Lower lobe of right lung (tissue), 2 donors: ENCODE measurements at regions not wholly inside any gene's neighbourhood (a gene's known extent, or its start where the extent isn't known, plus 50 kb on each side); places are given as distances from the start of the nearest gene placed in this dataset.
A peak's percentile ranks its signal among the peaks of the same experiment; 100 is the strongest.

Experiments used
- ATAC-seq, 2 donors: fragments of 200-7000 bp; cut with Tn5 transposase; one replicate each; pipeline ENCODE4 v1.9.1; 2020 to 2022; ENCODE audit warnings: mild to moderate bottlenecking in 2 of 2, moderate library complexity in 2 of 2
- DNase-seq: peaks from one replicate; pipeline ENCODE4 v3.0.0-alpha.2; 2020
- H3K27ac ChIP-seq: fragments of 200-600 bp; one replicate; pipeline ENCODE4 v1.8.0; 2022
- H3K27me3 ChIP-seq: fragments of 200-600 bp; one replicate; pipeline ENCODE4 v1.8.0; 2022; ENCODE audit warnings: low read depth
- H3K36me3 ChIP-seq: fragments of 200-600 bp; one replicate; pipeline ENCODE4 v1.8.0; 2022; ENCODE audit warnings: mild to moderate bottlenecking
- H3K4me1 ChIP-seq: fragments of 200-600 bp; one replicate; pipeline ENCODE4 v1.8.0; 2022
- H3K4me3 ChIP-seq: fragments of 200-600 bp; one replicate; pipeline ENCODE4 v1.8.0; 2022; ENCODE audit warnings: mild to moderate bottlenecking
- H3K9me3 ChIP-seq: fragments of 200-600 bp; one replicate; pipeline ENCODE4 v1.8.0; 2022
- intact Hi-C: fragments of 100-400 bp; cut with DNase I; formaldehyde crosslinking; loops from one replicate; pipeline ENCODE4 v1.11.0; 2022
- TF ChIP-seq, protein P1 (sequence below): fragments of 200-600 bp; IDR thresholded peaks from one replicate; pipeline ENCODE4 v1.8.0; 2022; ENCODE audit warnings: antibody characterized with exemption, mild to moderate bottlenecking
- donor health status: DM: no; HTN: yes; CAD: no; lungs with severe emphysema.

DNA sequence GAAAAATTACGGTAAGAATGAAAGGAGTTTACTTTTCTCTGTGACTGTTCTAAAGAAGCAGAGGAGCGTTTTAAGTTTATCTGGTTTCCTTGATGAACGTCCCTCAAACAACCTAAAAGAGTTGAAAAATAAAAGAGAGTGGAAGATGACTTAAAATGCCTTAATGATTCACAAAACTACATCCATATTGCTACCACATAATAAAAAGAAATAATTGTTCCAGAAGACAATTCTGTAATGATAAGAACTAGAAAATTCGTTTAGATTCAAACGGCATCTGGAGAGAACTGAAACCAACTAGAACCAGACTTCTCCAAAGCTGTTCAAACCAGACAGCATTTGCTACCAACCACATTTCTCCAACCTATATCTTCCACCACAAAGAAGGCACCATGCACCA is 68.1 kb downstream of the TEKT4 start:
- Histone ChIP-seq H3K36me3 (no peaks in the 10 kb centered on the region), H3K9me3 (no peaks in the 10 kb centered on the region), H3K27me3 (no peaks in the 10 kb centered on the region), H3K4me1 (no peaks in the 10 kb centered on the region), H3K4me3 (no peak overlapping the region), H3K27ac (no peak overlapping the region)
- DNase-seq (no peak), ATAC-seq (no peak)
- TF ChIP-seq, protein P1, sequence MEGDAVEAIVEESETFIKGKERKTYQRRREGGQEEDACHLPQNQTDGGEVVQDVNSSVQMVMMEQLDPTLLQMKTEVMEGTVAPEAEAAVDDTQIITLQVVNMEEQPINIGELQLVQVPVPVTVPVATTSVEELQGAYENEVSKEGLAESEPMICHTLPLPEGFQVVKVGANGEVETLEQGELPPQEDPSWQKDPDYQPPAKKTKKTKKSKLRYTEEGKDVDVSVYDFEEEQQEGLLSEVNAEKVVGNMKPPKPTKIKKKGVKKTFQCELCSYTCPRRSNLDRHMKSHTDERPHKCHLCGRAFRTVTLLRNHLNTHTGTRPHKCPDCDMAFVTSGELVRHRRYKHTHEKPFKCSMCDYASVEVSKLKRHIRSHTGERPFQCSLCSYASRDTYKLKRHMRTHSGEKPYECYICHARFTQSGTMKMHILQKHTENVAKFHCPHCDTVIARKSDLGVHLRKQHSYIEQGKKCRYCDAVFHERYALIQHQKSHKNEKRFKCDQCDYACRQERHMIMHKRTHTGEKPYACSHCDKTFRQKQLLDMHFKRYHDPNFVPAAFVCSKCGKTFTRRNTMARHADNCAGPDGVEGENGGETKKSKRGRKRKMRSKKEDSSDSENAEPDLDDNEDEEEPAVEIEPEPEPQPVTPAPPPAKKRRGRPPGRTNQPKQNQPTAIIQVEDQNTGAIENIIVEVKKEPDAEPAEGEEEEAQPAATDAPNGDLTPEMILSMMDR: no peak
- intact Hi-C loops: no loop called here

DNA sequence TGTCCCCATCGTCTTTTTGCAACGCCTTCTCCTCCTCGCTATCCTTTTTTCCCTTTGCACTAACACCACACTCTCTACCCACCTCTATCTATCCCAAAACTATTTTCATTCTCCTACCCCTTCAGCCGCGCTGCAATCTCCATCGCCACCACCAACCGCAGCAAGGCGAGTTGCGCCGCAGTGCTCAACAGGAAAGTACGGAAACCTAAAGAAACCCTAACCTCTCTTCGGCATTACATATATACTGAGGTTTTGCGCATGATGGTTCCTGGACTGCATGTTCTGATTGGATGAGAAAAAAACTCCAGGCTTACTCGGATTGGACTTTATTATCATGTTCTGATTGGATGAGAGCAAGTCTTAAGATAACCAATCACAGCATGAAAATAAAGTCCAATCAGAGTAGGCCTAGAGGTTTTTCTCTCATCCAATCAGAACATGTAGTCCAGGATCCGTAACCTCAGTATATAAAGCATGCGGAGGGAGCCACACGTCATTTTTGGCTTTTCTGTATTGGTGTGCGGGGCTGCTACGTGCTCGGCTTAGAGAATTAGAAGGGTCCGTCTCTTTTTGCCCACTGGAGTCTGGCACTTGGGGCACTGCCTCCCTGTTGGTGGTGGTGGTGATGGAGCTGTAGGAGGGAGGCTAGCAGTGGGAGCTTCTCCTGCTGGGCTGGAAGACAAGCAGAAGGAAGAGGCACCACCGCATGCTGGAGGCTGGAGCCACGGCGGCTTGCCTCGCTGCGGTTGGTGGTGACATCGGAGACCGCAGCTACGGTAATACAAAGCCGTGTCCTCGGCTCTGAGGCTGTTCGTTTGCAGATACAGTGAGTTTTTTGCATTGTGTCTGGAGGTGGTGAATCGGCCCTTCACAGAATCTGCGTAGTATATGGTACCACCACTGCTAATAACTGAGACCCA is 76.1 kb downstream of the TEKT4 start:
- Histone ChIP-seq H3K27me3 (no peaks in the 10 kb centered on the region), H3K36me3 (no peaks in the 10 kb centered on the region), H3K9me3 (no peaks in the 10 kb centered on the region), H3K27ac (no peak overlapping the region), H3K4me1 (no peaks in the 10 kb centered on the region), H3K4me3 (no peak overlapping the region)
- TF ChIP-seq, protein P1: no peak
- intact Hi-C loops: no loop called here
- DNase-seq: no peak
- no peak for ATAC-seq

- DNase-seq: no peak
These were observed 69.8 kb upstream of the MAL start for GRCh38 chr2:94955702-94956101.

GRCh38 chr2:94956797-94957391 is 68.6 kb upstream of the MAL start:
- no peaks in the 10 kb centered on the region for H3K36me3 ChIP-seq
- no peaks in the 10 kb centered on the region for H3K4me1 ChIP-seq
- intact Hi-C loops: no loop called here
- ATAC-seq (peak in 1 of 2 donors; percentile 57), DNase-seq (no peak)
- H3K27me3 ChIP-seq: peaks cover 4% of the 10 kb centered on the region
- TF ChIP-seq, protein P1: peak; percentile 80
- no peak overlapping the region for H3K27ac ChIP-seq
- H3K4me3 ChIP-seq: no peak overlapping the region
- H3K9me3 ChIP-seq: no peaks in the 10 kb centered on the region

More at GRCh38 chr2:94955702-94956101, 69.8 kb upstream of the MAL start:
- TF ChIP-seq, protein P1: no peak
- intact Hi-C loops: no loop called here
- Histone ChIP-seq H3K27ac (no peak overlapping the region), H3K36me3 (no peaks in the 10 kb centered on the region), H3K27me3 (peaks cover 4% of the 10 kb centered on the region), H3K4me1 (no peaks in the 10 kb centered on the region), H3K9me3 (no peaks in the 10 kb centered on the region), H3K4me3 (no peak overlapping the region)
- no peak for ATAC-seq

DNA sequence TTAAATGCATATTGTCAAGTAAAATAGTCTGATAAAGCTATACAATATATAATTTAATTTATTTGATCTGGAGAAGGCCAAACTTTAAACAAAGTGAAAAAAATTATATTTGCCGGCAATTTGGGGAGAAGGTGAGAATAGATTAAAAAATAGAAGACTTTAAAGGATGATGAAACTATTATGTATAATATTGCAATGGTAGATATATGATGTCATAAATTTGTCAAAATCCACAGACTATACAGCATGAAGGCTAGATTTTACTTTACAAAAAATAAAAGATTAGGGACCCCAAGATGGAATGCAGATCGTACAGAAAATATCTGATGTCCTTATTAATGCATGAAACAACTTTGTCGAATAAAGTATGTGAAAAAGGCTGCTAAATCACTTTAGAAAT is 67.3 kb upstream of the MAL start:
- intact Hi-C loops: no loop called here
- no peaks in the 10 kb centered on the region for H3K36me3 ChIP-seq
- H3K9me3 ChIP-seq: no peaks in the 10 kb centered on the region
- ATAC-seq: no peak
- TF ChIP-seq, protein P1: no peak
- H3K27me3 ChIP-seq: peaks cover 2% of the 10 kb centered on the region
- DNase-seq: no peak
- H3K4me3 ChIP-seq: no peak overlapping the region
- no peak overlapping the region for H3K27ac ChIP-seq
- H3K4me1 ChIP-seq: no peaks in the 10 kb centered on the region
